Smooth muscle cell (in vitro differentiated cells): ENCODE measurements at regions not wholly inside any gene's neighbourhood (a gene's known extent, or its start where the extent isn't known, plus 50 kb on each side); places are given as distances from the start of the nearest gene placed in this dataset.

Source experiments
- DNase-seq: peaks from one replicate; lab custom pipeline; 2025; ENCODE audit not compliant: unreplicated experiment; lab: John Stamatoyannopoulos, UW
- H2AFZ ChIP-seq: fragments of 200-600 bp; sonication (generic); 2 replicates; pipeline ENCODE4 v1.6.0; 2016; ENCODE audit warnings: antibody characterized with exemption, low read depth, mild to moderate bottlenecking
- H3F3A ChIP-seq: fragments of 200-600 bp; sonication (generic); 2 replicates; pipeline ENCODE4 v1.6.0; 2017; ENCODE audit warnings: antibody characterized with exemption, low read depth
- H3K27ac ChIP-seq: fragments of 200-600 bp; sonication (generic); 2 replicates; pipeline ENCODE4 v1.5.1; 2016; ENCODE audit warnings: low read depth, mild to moderate bottlenecking
- H3K27me3 ChIP-seq: fragments of 200-600 bp; sonication (generic); 2 replicates; pipeline ENCODE4 v1.6.1; 2016; ENCODE audit warnings: low read depth, mild to moderate bottlenecking
- H3K36me3 ChIP-seq: fragments of 200-600 bp; sonication (generic); 2 replicates; pipeline ENCODE4 v1.5.1; 2016; ENCODE audit warnings: low read depth
- H3K4me1 ChIP-seq: fragments of 200-600 bp; sonication (generic); 2 replicates; pipeline ENCODE4 v1.5.1; 2016; ENCODE audit warnings: low read depth
- H3K4me2 ChIP-seq: fragments of 200-600 bp; sonication (generic); 2 replicates; pipeline ENCODE4 v1.6.0; 2016; ENCODE audit warnings: mild to moderate bottlenecking
- H3K4me3 ChIP-seq: fragments of 200-600 bp; sonication (generic); 2 replicates; pipeline ENCODE4 v1.5.1; 2016; ENCODE audit warnings: mild to moderate bottlenecking
- H3K79me2 ChIP-seq: fragments of 200-600 bp; sonication (generic); 2 replicates; pipeline ENCODE4 v1.6.0; 2016; ENCODE audit warnings: low read depth, mild to moderate bottlenecking
- H3K9ac ChIP-seq: fragments of 200-600 bp; sonication (generic); 2 replicates; pipeline ENCODE4 v1.6.0; 2016; ENCODE audit warnings: low read depth
- H3K9me3 ChIP-seq: fragments of 200-600 bp; sonication (generic); replicated peaks from 2 replicates; pipeline ENCODE4 v1.5.1; 2016; ENCODE audit warnings: low read depth
- H4K20me1 ChIP-seq: fragments of 200-600 bp; sonication (generic); 2 replicates; pipeline ENCODE4 v1.6.0; 2016; ENCODE audit warnings: low read depth
- WGBS: methylation state at CpG from one replicate; pipeline ENCODE4 v1.1.7; 2016; ENCODE audit warnings: low lambda C conversion rate; 5-methylcytosine and 5-hydroxymethylcytosine counted together
- TF ChIP-seq, protein P1 (sequence below): fragments of 200-600 bp; sonication (generic); IDR thresholded peaks from 2 replicates; pipeline ENCODE4 v1.5.1; 2017; ENCODE audit warnings: borderline replicate concordance, mild to moderate bottlenecking, antibody characterized with exemption; ENCODE audit not compliant: insufficient read depth, poor library complexity, severe bottlenecking

DNA sequence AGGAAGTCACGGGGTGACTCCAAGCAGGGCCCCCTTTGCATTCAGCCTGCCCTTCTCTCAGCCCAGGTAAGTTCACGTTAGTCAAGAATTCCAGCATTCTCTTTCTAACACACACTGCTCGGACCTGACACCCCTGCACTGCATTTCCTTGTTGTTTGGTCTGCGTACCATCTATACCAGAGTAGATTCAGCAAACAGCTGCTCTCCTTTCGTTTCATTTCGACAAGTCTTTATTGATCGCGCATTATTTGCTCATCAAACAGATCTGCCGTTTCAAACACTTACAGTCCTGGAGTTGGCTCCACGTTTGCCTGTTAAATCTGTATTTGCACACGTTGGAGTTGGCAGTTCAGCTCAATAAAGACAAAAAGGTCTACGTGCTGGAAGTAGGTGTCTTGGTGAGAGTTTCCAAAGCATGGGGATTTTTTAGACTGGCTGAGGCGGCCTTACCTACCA lies 495.1 kb downstream of the RPS24 start:
- H3F3A ChIP-seq, result no peaks in the 10 kb centered on the region
- 87% methylated on average over 13 of the region's 13 CpGs for WGBS
- DNase-seq, result no peak
- H4K20me1 ChIP-seq, result no peaks in the 10 kb centered on the region
- TF ChIP-seq, protein P1, sequence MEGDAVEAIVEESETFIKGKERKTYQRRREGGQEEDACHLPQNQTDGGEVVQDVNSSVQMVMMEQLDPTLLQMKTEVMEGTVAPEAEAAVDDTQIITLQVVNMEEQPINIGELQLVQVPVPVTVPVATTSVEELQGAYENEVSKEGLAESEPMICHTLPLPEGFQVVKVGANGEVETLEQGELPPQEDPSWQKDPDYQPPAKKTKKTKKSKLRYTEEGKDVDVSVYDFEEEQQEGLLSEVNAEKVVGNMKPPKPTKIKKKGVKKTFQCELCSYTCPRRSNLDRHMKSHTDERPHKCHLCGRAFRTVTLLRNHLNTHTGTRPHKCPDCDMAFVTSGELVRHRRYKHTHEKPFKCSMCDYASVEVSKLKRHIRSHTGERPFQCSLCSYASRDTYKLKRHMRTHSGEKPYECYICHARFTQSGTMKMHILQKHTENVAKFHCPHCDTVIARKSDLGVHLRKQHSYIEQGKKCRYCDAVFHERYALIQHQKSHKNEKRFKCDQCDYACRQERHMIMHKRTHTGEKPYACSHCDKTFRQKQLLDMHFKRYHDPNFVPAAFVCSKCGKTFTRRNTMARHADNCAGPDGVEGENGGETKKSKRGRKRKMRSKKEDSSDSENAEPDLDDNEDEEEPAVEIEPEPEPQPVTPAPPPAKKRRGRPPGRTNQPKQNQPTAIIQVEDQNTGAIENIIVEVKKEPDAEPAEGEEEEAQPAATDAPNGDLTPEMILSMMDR, result no peak
- H3K4me1 ChIP-seq, result no peaks in the 10 kb centered on the region
- no peaks in the 10 kb centered on the region for H3K27me3 ChIP-seq
- H3K4me3 ChIP-seq, result no peak overlapping the region
- no peaks in the 10 kb centered on the region for H3K36me3 ChIP-seq
- no peaks in the 10 kb centered on the region for H3K9me3 ChIP-seq
- no peak overlapping the region for H2AFZ ChIP-seq
- H3K27ac ChIP-seq, result no peak overlapping the region
- no peak overlapping the region for H3K9ac ChIP-seq
- H3K79me2 ChIP-seq, result no peaks in the 10 kb centered on the region
- H3K4me2 ChIP-seq, result no peak overlapping the region

GRCh38 chr10:78529262-78529661 lies 495.6 kb downstream of the RPS24 start:
- Histone ChIP-seq H3K4me1 (no peaks in the 10 kb centered on the region), H2AFZ (no peak overlapping the region), H3K4me3 (no peak overlapping the region), H3K27me3 (no peaks in the 10 kb centered on the region), H4K20me1 (no peaks in the 10 kb centered on the region), H3K79me2 (no peaks in the 10 kb centered on the region), H3K27ac (no peak overlapping the region), H3K9me3 (no peaks in the 10 kb centered on the region), H3K9ac (no peak overlapping the region), H3K36me3 (no peaks in the 10 kb centered on the region), H3K4me2 (no peak overlapping the region), H3F3A (no peaks in the 10 kb centered on the region)
- DNase-seq, result no peak
- TF ChIP-seq, protein P1, result no peak
- 92% methylated on average over 2 of the region's 2 CpGs for WGBS

DNA sequence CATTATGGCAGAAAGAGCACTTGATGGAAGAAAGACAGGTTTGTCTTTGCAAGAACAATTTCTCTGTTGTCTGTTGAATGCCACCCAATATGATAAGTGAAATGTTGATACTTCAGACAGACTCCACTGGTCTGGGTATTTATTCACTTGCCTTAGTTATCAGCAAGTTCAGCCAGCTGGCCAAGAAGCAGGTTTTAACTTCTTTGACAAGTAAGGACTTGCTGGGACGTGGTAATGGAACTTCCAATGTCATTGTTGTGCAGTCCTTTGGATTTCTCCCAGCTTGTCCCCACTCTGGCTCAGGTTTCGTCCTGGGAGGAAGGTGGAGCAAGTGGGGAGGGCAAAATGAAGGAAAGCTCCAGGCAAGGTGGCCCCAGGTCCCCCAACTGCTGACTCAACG lies 497.4 kb downstream of the RPS24 start:
- Histone ChIP-seq H3K4me2 (no peak overlapping the region), H3F3A (no peaks in the 10 kb centered on the region), H3K4me1 (no peaks in the 10 kb centered on the region), H2AFZ (no peak overlapping the region), H4K20me1 (no peaks in the 10 kb centered on the region), H3K4me3 (no peak overlapping the region), H3K27ac (no peak overlapping the region), H3K27me3 (no peaks in the 10 kb centered on the region), H3K36me3 (no peaks in the 10 kb centered on the region), H3K79me2 (no peaks in the 10 kb centered on the region), H3K9me3 (no peaks in the 10 kb centered on the region), H3K9ac (no peak overlapping the region)
- TF ChIP-seq, protein P1, result no peak
- WGBS, result 26% methylated on average over 3 of the region's 3 CpGs
- DNase-seq, result no peak

GRCh38 chr10:78532480-78533042 lies 498.9 kb downstream of the RPS24 start:
- Histone ChIP-seq H3K9me3 (no peaks in the 10 kb centered on the region), H3K4me1 (no peaks in the 10 kb centered on the region), H3K79me2 (no peaks in the 10 kb centered on the region), H3K4me3 (no peak overlapping the region), H3F3A (no peaks in the 10 kb centered on the region), H2AFZ (no peak overlapping the region), H3K27ac (no peak overlapping the region), H3K4me2 (no peak overlapping the region), H3K9ac (no peak overlapping the region), H3K27me3 (no peaks in the 10 kb centered on the region), H3K36me3 (no peaks in the 10 kb centered on the region), H4K20me1 (no peaks in the 10 kb centered on the region)
- DNase-seq, result no peak
- WGBS, result 78% methylated on average over 3 of the region's 3 CpGs
- TF ChIP-seq, protein P1, result no peak
